Umbilical cord (tissue), 1 donor: ENCODE measurements at regions not wholly inside any gene's neighbourhood (a gene's known extent, or its start where the extent isn't known, plus 50 kb on each side); places are given as distances from the start of the nearest gene placed in this dataset.
"Not testable (repeated sequence)": the region's sequence is repeated elsewhere in the genome, so short reads cannot be mapped to it uniquely, and the experiment has no call there.

Experiments
- DNase-seq: peaks from one replicate; pipeline ENCODE4 v3.0.0-alpha.2; 2015; ENCODE audit warnings: low spot score

GRCh38 chrX:42157923-42158322 is 234.6 kb upstream of the CASK start:
- DNase-seq = not testable (repeated sequence)

- DNase-seq = no peak
Observed at GRCh38 chrX:42151808-42152207, 228.5 kb upstream of the CASK start.

- DNase-seq = peak; percentile 76
Observed at GRCh38 chrX:42149765-42150164, 226.4 kb upstream of the CASK start.

GRCh38 chrX:42149281-42149680 is 225.9 kb upstream of the CASK start:
- DNase-seq = peak; percentile 31

- no peak for DNase-seq
Observed at GRCh38 chrX:42143866-42144592, 220.7 kb upstream of the CASK start.

GRCh38 chrX:42140320-42140719 is 217.0 kb upstream of the CASK start:
- DNase-seq = no peak

GRCh38 chrX:42135583-42136228 is 212.4 kb upstream of the CASK start:
- no peak for DNase-seq

- DNase-seq = peak; percentile 40
Observed at GRCh38 chrX:42131856-42132255, 208.5 kb upstream of the CASK start.

- DNase-seq = no peak
Observed at GRCh38 chrX:42129022-42129940, 205.9 kb upstream of the CASK start.

- no peak for DNase-seq
Observed at GRCh38 chrX:42128587-42128986, 205.2 kb upstream of the CASK start.

- no peak for DNase-seq
Observed at GRCh38 chrX:42128020-42128419, 204.7 kb upstream of the CASK start.

GRCh38 chrX:42127563-42127962 is 204.2 kb upstream of the CASK start:
- no peak for DNase-seq

GRCh38 chrX:42123369-42123768 is 200.0 kb upstream of the CASK start:
- no peak for DNase-seq

- DNase-seq = no peak
Observed at GRCh38 chrX:42119076-42119475, 195.7 kb upstream of the CASK start.

- DNase-seq = no peak
Observed at GRCh38 chrX:42117318-42117717, 194.0 kb upstream of the CASK start.

GRCh38 chrX:42109428-42109827 is 186.1 kb upstream of the CASK start:
- DNase-seq = no peak

- DNase-seq = peak; percentile 63
Observed at GRCh38 chrX:42107495-42108488, 184.4 kb upstream of the CASK start.

- no peak for DNase-seq
Observed at GRCh38 chrX:42106556-42106955, 183.2 kb upstream of the CASK start.

GRCh38 chrX:42102586-42103282 is 179.4 kb upstream of the CASK start:
- no peak for DNase-seq

- peak; percentile 43 for DNase-seq
Observed at GRCh38 chrX:42098900-42099299, 175.5 kb upstream of the CASK start.
